IMR-90 (cell line): ENCODE measurements at regions not wholly inside any gene's neighbourhood (a gene's known extent, or its start where the extent isn't known, plus 50 kb on each side); places are given as distances from the start of the nearest gene placed in this dataset.

ENCODE experiments used
- ATAC-seq: fragments of 200-7000 bp; cut with Tn5 transposase; 2 replicates; pipeline ENCODE4 v1.9.1; 2020; ENCODE audit warnings: low read depth, mild to moderate bottlenecking, moderate library complexity
- BruUV-seq: library from RNA; stranded (reverse); fragments of 400-500 nt; replicated peaks from 2 replicates; lab custom pipeline; 2021; lab: Mats Ljungman, UMichigan
- CTCF ChIA-PET: fragments of 300-600 bp; formaldehyde crosslinking; extraction: SDS; loops from one replicate; lab custom pipeline; 2021; ENCODE audit warnings: antibody characterized with exemption; lab: Yijun Ruan, JAX
- POLR2A ChIA-PET: fragments of 300-600 bp; sonication (Branson Sonifier 250); formaldehyde crosslinking; loops from one replicate; lab custom pipeline; 2022; ENCODE audit warnings: antibody characterized with exemption; ENCODE audit not compliant: unreplicated experiment; lab: Charles Lee
- DNase-seq: peaks from one replicate; pipeline ENCODE4 v3.0.0; 2013
- H2AFZ ChIP-seq: replicated peaks from 2 replicates; pipeline ENCODE3; 2013; ENCODE audit warnings: low read length, mild to moderate bottlenecking; ENCODE audit not compliant: poor library complexity
- H2AK5ac ChIP-seq: 2 replicates; pipeline ENCODE4 v1.6.1; 2013; ENCODE audit warnings: low read depth, low read length, inconsistent platforms
- H2AK9ac ChIP-seq: replicated peaks from 2 replicates; pipeline ENCODE3; 2013; ENCODE audit warnings: mild to moderate bottlenecking, low read depth, low read length, moderate library complexity; ENCODE audit not compliant: poor library complexity
- H2BK120ac ChIP-seq: 2 replicates; pipeline ENCODE4 v1.6.1; 2013; ENCODE audit warnings: low read depth, low read length, inconsistent platforms
- H2BK15ac ChIP-seq: 3 replicates; pipeline ENCODE4 v1.6.1; 2013; ENCODE audit warnings: low read depth, low read length, inconsistent platforms
- H2BK20ac ChIP-seq: 2 replicates; pipeline ENCODE4 v1.6.1; 2013; ENCODE audit warnings: low read depth, mild to moderate bottlenecking, inconsistent platforms, low read length, moderate library complexity
- H2BK5ac ChIP-seq: 2 replicates; pipeline ENCODE4 v1.6.1; 2013; ENCODE audit warnings: mild to moderate bottlenecking, low read depth, low read length, inconsistent platforms; ENCODE audit not compliant: poor library complexity, severe bottlenecking
- H3K14ac ChIP-seq: replicated peaks from 2 replicates; pipeline ENCODE4 v1.6.1; 2013; ENCODE audit warnings: low read depth, low read length, inconsistent platforms
- H3K18ac ChIP-seq: 2 replicates; pipeline ENCODE4 v1.6.1; 2013; ENCODE audit warnings: low read depth, low read length, control low read depth
- H3K23ac ChIP-seq: 2 replicates; pipeline ENCODE4 v1.6.1; 2013; ENCODE audit warnings: low read depth, low read length, inconsistent platforms
- H3K27ac ChIP-seq: 2 replicates; pipeline ENCODE4 v1.5.1; 2013; ENCODE audit warnings: mild to moderate bottlenecking, control low read depth, low read length; ENCODE audit not compliant: insufficient read depth
- H3K27me3 ChIP-seq: 2 replicates; pipeline ENCODE4 v1.6.1; 2013; ENCODE audit warnings: low read length; ENCODE audit not compliant: control insufficient read depth, insufficient read depth
- H3K36me3 ChIP-seq: 2 replicates; pipeline ENCODE4 v1.6.1; 2013; ENCODE audit warnings: low read length, mixed read lengths; ENCODE audit not compliant: control insufficient read depth, insufficient read depth
- H3K4ac ChIP-seq: 2 replicates; pipeline ENCODE4 v1.6.1; 2013; ENCODE audit warnings: low read depth, low read length, inconsistent platforms
- H3K4me1 ChIP-seq: 2 replicates; pipeline ENCODE4 v1.6.1; 2013; ENCODE audit warnings: low read length, mixed read lengths; ENCODE audit not compliant: control insufficient read depth, insufficient read depth
- H3K4me2 ChIP-seq: 2 replicates; pipeline ENCODE4 v1.6.1; 2013; ENCODE audit warnings: low read depth, mild to moderate bottlenecking, control low read depth, low read length, moderate library complexity
- H3K4me3 ChIP-seq: 2 replicates; pipeline ENCODE4 v1.5.1; 2013; ENCODE audit warnings: low read depth, mild to moderate bottlenecking, control low read depth, low read length, moderate library complexity; ENCODE audit not compliant: insufficient read depth
- H3K56ac ChIP-seq: 2 replicates; pipeline ENCODE4 v1.6.1; 2013; ENCODE audit warnings: low read length, inconsistent platforms; ENCODE audit not compliant: insufficient read depth; ENCODE audit errors: extremely low read depth
- H3K79me1 ChIP-seq, 2 experiments: 2 replicates each; pipeline ENCODE4 v1.6.1; 2013; ENCODE audit warnings: low read length in 2 of 2, inconsistent platforms in 1 of 2, low read depth in 1 of 2
- H3K9ac ChIP-seq: 2 replicates; pipeline ENCODE4 v1.6.1; 2013; ENCODE audit warnings: low read depth, low read length, control low read depth
- H3K9me1 ChIP-seq: 2 replicates; pipeline ENCODE4 v1.6.1; 2013; ENCODE audit warnings: low read length, inconsistent platforms; ENCODE audit not compliant: insufficient read depth
- H3K9me3 ChIP-seq: 2 replicates; pipeline ENCODE4 v1.6.1; 2013; ENCODE audit warnings: low read length; ENCODE audit not compliant: control insufficient read depth, insufficient read depth
- H4K20me1 ChIP-seq: 2 replicates; pipeline ENCODE4 v1.6.1; 2013; ENCODE audit warnings: low read length, inconsistent platforms; ENCODE audit not compliant: insufficient read depth
- H4K5ac ChIP-seq: 2 replicates; pipeline ENCODE4 v1.6.1; 2013; ENCODE audit warnings: mild to moderate bottlenecking, low read depth, low read length, control low read depth
- H4K8ac ChIP-seq, 2 experiments: 2 replicates each; pipeline ENCODE4 v1.6.1; 2013; ENCODE audit warnings: low read depth in 2 of 2, low read length in 2 of 2, control low read depth in 1 of 2, inconsistent platforms in 1 of 2
- H4K91ac ChIP-seq: 2 replicates; pipeline ENCODE4 v1.6.1; 2013; ENCODE audit warnings: low read depth, low read length, inconsistent platforms; ENCODE audit not compliant: insufficient read depth
- BHLHE40 ChIP-seq: fragments of 150-350 bp; IDR thresholded peaks from 2 replicates; pipeline ENCODE4 v1.6.1; 2016; ENCODE audit warnings: mild to moderate bottlenecking, low read depth, low read length
- CEBPB ChIP-seq: IDR thresholded peaks from 2 replicates; pipeline ENCODE4 v1.6.1; 2012; ENCODE audit warnings: low read depth, low read length, improper control_type of control experiment
- CHD1 ChIP-seq: IDR thresholded peaks from 2 replicates; pipeline ENCODE4 v1.6.1; 2012; ENCODE audit warnings: low read depth, low read length, improper control_type of control experiment
- FOS ChIP-seq: fragments of 150-350 bp; IDR thresholded peaks from 2 replicates; pipeline ENCODE4 v1.6.1; 2016; ENCODE audit warnings: low read depth, low read length
- MAFK ChIP-seq: IDR thresholded peaks from 2 replicates; pipeline ENCODE4 v1.6.1; 2012; ENCODE audit warnings: low read depth, low read length, improper control_type of control experiment
- MAZ ChIP-seq: IDR thresholded peaks from 2 replicates; pipeline ENCODE4 v1.6.1; 2012; ENCODE audit warnings: low read depth, mild to moderate bottlenecking, low read length, improper control_type of control experiment, moderate library complexity, borderline replicate concordance
- MXI1 ChIP-seq: IDR thresholded peaks from 2 replicates; pipeline ENCODE4 v1.6.1; 2012; ENCODE audit warnings: low read depth, mild to moderate bottlenecking, low read length, moderate library complexity, borderline replicate concordance
- NFE2L2 ChIP-seq: fragments of 150-350 bp; IDR thresholded peaks from 2 replicates; pipeline ENCODE4 v1.6.1; 2016; ENCODE audit warnings: low read depth, mild to moderate bottlenecking, low read length
- POLR2A ChIP-seq: IDR thresholded peaks from 2 replicates; pipeline ENCODE4 v1.6.1; 2012; ENCODE audit warnings: mild to moderate bottlenecking, low read depth, low read length
- RAD21 ChIP-seq: IDR thresholded peaks from 2 replicates; pipeline ENCODE4 v1.6.1; 2012; ENCODE audit warnings: low read length, improper control_type of control experiment
- RCOR1 ChIP-seq: IDR thresholded peaks from 2 replicates; pipeline ENCODE4 v1.6.1; 2012; ENCODE audit warnings: mild to moderate bottlenecking, low read length, improper control_type of control experiment; ENCODE audit not compliant: insufficient replicate concordance
- RFX5 ChIP-seq: IDR thresholded peaks from 2 replicates; pipeline ENCODE4 v1.8.0; 2012; ENCODE audit warnings: low read depth, mild to moderate bottlenecking, low read length, moderate library complexity
- SMC3 ChIP-seq: fragments of 150-350 bp; IDR thresholded peaks from 2 replicates; pipeline ENCODE4 v1.6.1; 2016; ENCODE audit warnings: low read depth, mild to moderate bottlenecking, antibody characterized with exemption, low read length, moderate library complexity
- WGBS, 2 experiments: methylation state at CpG; one replicate each; pipeline versions ENCODE4 v1.1.5 to v1.1.7; 2013; ENCODE audit warnings: missing lambda C conversion rate in 2 of 2; ENCODE audit not compliant: insufficient read length in 1 of 2; ENCODE audit errors: extremely low coverage in 2 of 2; 5-methylcytosine and 5-hydroxymethylcytosine counted together
- dilution Hi-C: fragments of 300-500 bp; cut with HindIII; formaldehyde crosslinking; loops from one replicate; pipeline ENCODE4 v1.14.3; 2018; ENCODE audit warnings: low sequenced_read_pairs; ENCODE audit not compliant: unreplicated experiment
- in situ Hi-C: fragments of 300-500 bp; cut with MboI; formaldehyde crosslinking; loops from 3 replicates; pipeline ENCODE4 v1.14.3; 2019; ENCODE audit warnings: low sequenced_read_pairs, inconsistent platforms, mixed read lengths
- intact Hi-C: fragments of 100-400 bp; cut with micrococcal nuclease; formaldehyde crosslinking; loops from 2 replicates; pipeline ENCODE4 v1.10.0; 2022
- TF ChIP-seq, protein P1 (sequence below): fragments of 150-350 bp; IDR thresholded peaks from 2 replicates; pipeline ENCODE4 v1.6.1; 2017; ENCODE audit warnings: mild to moderate bottlenecking, antibody characterized with exemption, low read length, low read depth
- TF ChIP-seq, protein P2 (sequence below): conservative IDR thresholded peaks from 2 replicates; pipeline ENCODE4 v1.5.1; 2012; ENCODE audit warnings: mild to moderate bottlenecking, low read depth, low read length, improper control_type of control experiment
- TF ChIP-seq, protein P3 (sequence below): fragments of 150-350 bp; IDR thresholded peaks from 2 replicates; pipeline ENCODE4 v1.6.1; 2016; ENCODE audit warnings: low read depth, mild to moderate bottlenecking, low read length, moderate library complexity, borderline replicate concordance

DNA sequence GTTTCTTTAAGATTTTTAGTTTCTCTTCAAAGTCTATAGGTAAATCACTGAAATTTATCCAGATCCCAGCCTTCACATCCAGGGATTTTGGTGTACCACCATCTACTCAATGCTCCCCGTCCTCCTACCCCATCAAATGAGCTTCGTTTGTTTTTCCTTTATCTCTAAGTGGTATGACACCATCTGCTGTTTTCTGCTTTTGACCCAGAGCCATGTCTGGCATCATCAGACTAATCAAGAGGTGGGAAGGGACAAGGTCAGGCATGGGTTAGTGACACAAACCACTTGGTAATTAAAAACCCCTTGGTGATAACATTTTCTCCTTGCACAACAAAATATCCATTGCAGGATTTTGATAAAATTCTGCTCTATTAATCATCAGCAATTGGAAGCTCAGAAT is 92.7 kb upstream of the GOLGA8J start:
- Histone ChIP-seq H3K79me1 (no peaks in the 10 kb centered on the region), H3K56ac (no peak overlapping the region), H3K14ac (no peak overlapping the region), H4K8ac (no peak overlapping the region), H2AK5ac (no peak overlapping the region), H3K18ac (no peak overlapping the region), H2AK9ac (no peak overlapping the region), H3K27me3 (peaks cover 11% of the 10 kb centered on the region), H2BK20ac (no peak overlapping the region), H3K36me3 (no peaks in the 10 kb centered on the region), H4K20me1 (no peaks in the 10 kb centered on the region), H2BK5ac (no peak overlapping the region), H3K4me3 (no peak overlapping the region), H3K9me3 (no peaks in the 10 kb centered on the region), H3K4me2 (no peak overlapping the region), H3K27ac (no peak overlapping the region), H3K4me1 (0 out of 2 replicates have a peak, but pooled peaks cover 2% of the 10 kb centered on the region), H2BK120ac (no peak overlapping the region), H3K9me1 (no peaks in the 10 kb centered on the region), H3K9ac (no peak overlapping the region), H4K5ac (no peak overlapping the region), H3K23ac (no peak overlapping the region), H3K4ac (no peak overlapping the region), H4K91ac (no peak overlapping the region), H2BK15ac (no peak overlapping the region), H2AFZ (no peak overlapping the region)
- no CpG with 5 or more reads among the region's 2 CpGs for WGBS, 2 experiments
- in situ Hi-C loops: no loop called here
- no peak for DNase-seq
- no peak for ATAC-seq
- POLR2A ChIA-PET: no interaction called here
- BruUV-seq: no TSS peak
- no peak for TF ChIP-seq CEBPB
- TF ChIP-seq FOS: no peak
- TF ChIP-seq CHD1: no peak
- TF ChIP-seq MXI1: no peak
- TF ChIP-seq, protein P1, sequence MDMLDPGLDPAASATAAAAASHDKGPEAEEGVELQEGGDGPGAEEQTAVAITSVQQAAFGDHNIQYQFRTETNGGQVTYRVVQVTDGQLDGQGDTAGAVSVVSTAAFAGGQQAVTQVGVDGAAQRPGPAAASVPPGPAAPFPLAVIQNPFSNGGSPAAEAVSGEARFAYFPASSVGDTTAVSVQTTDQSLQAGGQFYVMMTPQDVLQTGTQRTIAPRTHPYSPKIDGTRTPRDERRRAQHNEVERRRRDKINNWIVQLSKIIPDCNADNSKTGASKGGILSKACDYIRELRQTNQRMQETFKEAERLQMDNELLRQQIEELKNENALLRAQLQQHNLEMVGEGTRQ: no peak
- TF ChIP-seq SMC3: no peak
- TF ChIP-seq, protein P2, sequence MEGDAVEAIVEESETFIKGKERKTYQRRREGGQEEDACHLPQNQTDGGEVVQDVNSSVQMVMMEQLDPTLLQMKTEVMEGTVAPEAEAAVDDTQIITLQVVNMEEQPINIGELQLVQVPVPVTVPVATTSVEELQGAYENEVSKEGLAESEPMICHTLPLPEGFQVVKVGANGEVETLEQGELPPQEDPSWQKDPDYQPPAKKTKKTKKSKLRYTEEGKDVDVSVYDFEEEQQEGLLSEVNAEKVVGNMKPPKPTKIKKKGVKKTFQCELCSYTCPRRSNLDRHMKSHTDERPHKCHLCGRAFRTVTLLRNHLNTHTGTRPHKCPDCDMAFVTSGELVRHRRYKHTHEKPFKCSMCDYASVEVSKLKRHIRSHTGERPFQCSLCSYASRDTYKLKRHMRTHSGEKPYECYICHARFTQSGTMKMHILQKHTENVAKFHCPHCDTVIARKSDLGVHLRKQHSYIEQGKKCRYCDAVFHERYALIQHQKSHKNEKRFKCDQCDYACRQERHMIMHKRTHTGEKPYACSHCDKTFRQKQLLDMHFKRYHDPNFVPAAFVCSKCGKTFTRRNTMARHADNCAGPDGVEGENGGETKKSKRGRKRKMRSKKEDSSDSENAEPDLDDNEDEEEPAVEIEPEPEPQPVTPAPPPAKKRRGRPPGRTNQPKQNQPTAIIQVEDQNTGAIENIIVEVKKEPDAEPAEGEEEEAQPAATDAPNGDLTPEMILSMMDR: no peak
- TF ChIP-seq MAZ: no peak
- no peak for TF ChIP-seq RFX5
- TF ChIP-seq MAFK: no peak
- TF ChIP-seq, protein P3, sequence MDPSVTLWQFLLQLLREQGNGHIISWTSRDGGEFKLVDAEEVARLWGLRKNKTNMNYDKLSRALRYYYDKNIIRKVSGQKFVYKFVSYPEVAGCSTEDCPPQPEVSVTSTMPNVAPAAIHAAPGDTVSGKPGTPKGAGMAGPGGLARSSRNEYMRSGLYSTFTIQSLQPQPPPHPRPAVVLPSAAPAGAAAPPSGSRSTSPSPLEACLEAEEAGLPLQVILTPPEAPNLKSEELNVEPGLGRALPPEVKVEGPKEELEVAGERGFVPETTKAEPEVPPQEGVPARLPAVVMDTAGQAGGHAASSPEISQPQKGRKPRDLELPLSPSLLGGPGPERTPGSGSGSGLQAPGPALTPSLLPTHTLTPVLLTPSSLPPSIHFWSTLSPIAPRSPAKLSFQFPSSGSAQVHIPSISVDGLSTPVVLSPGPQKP: no peak
- no peak for TF ChIP-seq POLR2A
- TF ChIP-seq RAD21: no peak
- TF ChIP-seq BHLHE40: no peak
- no peak for TF ChIP-seq NFE2L2
- TF ChIP-seq RCOR1: no peak
- intact Hi-C loops: no loop called here
- CTCF ChIA-PET: interaction anchor here (0.5 kb wide), 1 partner anchor 1759 kb away, joined by 3 read pairs; no protein-coding TSS in a partner anchor
- dilution Hi-C loops: no loop called here
